Mesothelial cell of epicardium (in vitro differentiated cells): ENCODE measurements at regions not wholly inside any gene's neighbourhood (a gene's known extent, or its start where the extent isn't known, plus 50 kb on each side); places are given as distances from the start of the nearest gene placed in this dataset.
A peak's percentile ranks its signal among the peaks of the same experiment; 100 is the strongest.

Source experiments
- DNase-seq, 2 experiments: peaks; one replicate each; pipeline ENCODE4 v3.0.0; 2021; ENCODE audit warnings: low spot score in 2 of 2; ENCODE audit not compliant: unreplicated experiment in 2 of 2
- H3K27ac Mint-ChIP-seq: 2 replicates; pipeline ENCODE4 v1.8.0; 2021; ENCODE audit warnings: mixed read lengths
- H3K27me3 Mint-ChIP-seq: 2 replicates; pipeline ENCODE4 v1.8.0; 2021; ENCODE audit warnings: low read depth, mixed read lengths
- H3K36me3 Mint-ChIP-seq: 2 replicates; pipeline ENCODE4 v1.8.0; 2021; ENCODE audit warnings: mixed read lengths
- H3K4me1 Mint-ChIP-seq: 2 replicates; pipeline ENCODE4 v1.8.0; 2021; ENCODE audit warnings: mixed read lengths
- H3K4me3 Mint-ChIP-seq: 2 replicates; pipeline ENCODE4 v1.8.0; 2021; ENCODE audit warnings: mild to moderate bottlenecking, moderate library complexity, mixed read lengths
- H3K9me3 Mint-ChIP-seq: 2 replicates; pipeline ENCODE4 v1.8.0; 2021; ENCODE audit warnings: mixed read lengths
- CTCF ChIP-seq: fragments of 200-600 bp; sonication (generic); IDR thresholded peaks from one replicate; pipeline ENCODE4 v1.5.0; 2021; ENCODE audit warnings: antibody characterized with exemption; ENCODE audit not compliant: unreplicated experiment

- no peak overlapping the region for H3K27ac Mint-ChIP-seq
- H3K4me1 Mint-ChIP-seq = peaks cover 62% of the 10 kb centered on the region
- no peaks in the 10 kb centered on the region for H3K27me3 Mint-ChIP-seq
- no peaks in the 10 kb centered on the region for H3K9me3 Mint-ChIP-seq
- DNase-seq = no peak
- no peaks in the 10 kb centered on the region for H3K36me3 Mint-ChIP-seq
- no peak overlapping the region for H3K4me3 Mint-ChIP-seq
- no peak for TF ChIP-seq CTCF
These were observed 89.8 kb upstream of the RARB start for GRCh38 chr3:25338158-25338725.

- H3K27me3 Mint-ChIP-seq = no peaks in the 10 kb centered on the region
- no peaks in the 10 kb centered on the region for H3K9me3 Mint-ChIP-seq
- no peak overlapping the region for H3K4me3 Mint-ChIP-seq
- TF ChIP-seq CTCF = no peak
- H3K4me1 Mint-ChIP-seq = peaks cover 69% of the 10 kb centered on the region
- H3K27ac Mint-ChIP-seq = peak overlapping the region; percentile 35
- DNase-seq = no peak
- no peaks in the 10 kb centered on the region for H3K36me3 Mint-ChIP-seq
These were observed 88.8 kb upstream of the RARB start for GRCh38 chr3:25339225-25339624.

- TF ChIP-seq CTCF = no peak
- Mint-ChIP-seq H3K36me3 (no peaks in the 10 kb centered on the region), H3K4me3 (no peak overlapping the region), H3K27ac (peak overlapping the region; percentile 49), H3K4me1 (peaks cover 57% of the 10 kb centered on the region), H3K27me3 (no peaks in the 10 kb centered on the region), H3K9me3 (no peaks in the 10 kb centered on the region)
- no peak for DNase-seq
These were observed 83.4 kb upstream of the RARB start for GRCh38 chr3:25344670-25345069.

- TF ChIP-seq CTCF = no peak
- Mint-ChIP-seq H3K36me3 (no peaks in the 10 kb centered on the region), H3K4me1 (peaks cover 39% of the 10 kb centered on the region), H3K4me3 (no peak overlapping the region), H3K27ac (peak overlapping the region; percentile 62), H3K27me3 (no peaks in the 10 kb centered on the region), H3K9me3 (no peaks in the 10 kb centered on the region)
- DNase-seq = no peak
These were observed 79.0 kb upstream of the RARB start for GRCh38 chr3:25349095-25349494.

GRCh38 chr3:25349828-25350724 lies 78.0 kb upstream of the RARB start:
- H3K4me3 Mint-ChIP-seq = no peak overlapping the region

More at GRCh38 chr3:25349828-25350724, 78.0 kb upstream of the RARB start:
- Mint-ChIP-seq H3K9me3 (no peaks in the 10 kb centered on the region), H3K36me3 (no peaks in the 10 kb centered on the region), H3K4me1 (peaks cover 45% of the 10 kb centered on the region), H3K27ac (peak overlapping the region; percentile 18), H3K27me3 (no peaks in the 10 kb centered on the region)
- no peak for TF ChIP-seq CTCF
- DNase-seq = no peak
